ENCODE measurements at regions not wholly inside any gene's neighbourhood (a gene's known extent, or its start where the extent isn't known, plus 50 kb on each side); places are given as distances from the start of the nearest gene placed in this dataset.

GRCh38 chr16:6633456-6633855 lies 699.2 kb upstream of the RBFOX1 start:
- ATAC-seq: no peak
- TF ChIP-seq ZFP3 (CRISPR knock-in tag; IDR thresholded peaks at IDR 0.05) (no peak), ZC3H10 (CRISPR knock-in tag; IDR thresholded peaks at IDR 0.05) (no peak), OSR1 (CRISPR knock-in tag; IDR thresholded peaks at IDR 0.05) (no peak), GLIS3 (CRISPR knock-in tag; IDR thresholded peaks at IDR 0.05) (no peak), ZNF8 (CRISPR knock-in tag; IDR thresholded peaks at IDR 0.05) (no peak), TSHZ2 (CRISPR knock-in tag; IDR thresholded peaks at IDR 0.05) (no peak), TOX (CRISPR knock-in tag; IDR thresholded peaks at IDR 0.05; ENCODE audit: borderline replicate concordance) (no peak), CSDC2 (CRISPR knock-in tag; IDR thresholded peaks at IDR 0.05) (no peak), PATZ1 (CRISPR knock-in tag; IDR thresholded peaks at IDR 0.05; ENCODE audit: borderline replicate concordance) (no peak), SNAI2 (CRISPR knock-in tag; IDR thresholded peaks at IDR 0.05) (no peak), ARNTL (CRISPR knock-in tag; IDR thresholded peaks at IDR 0.05; ENCODE audit: borderline replicate concordance, low read depth) (no peak), CSRNP3 (CRISPR knock-in tag; IDR thresholded peaks at IDR 0.05) (no peak), POU6F1 (CRISPR knock-in tag; IDR thresholded peaks at IDR 0.05; ENCODE audit: borderline replicate concordance, low read depth) (no peak)

- ATAC-seq: no peak
- TF ChIP-seq RARB (CRISPR knock-in tag; IDR thresholded peaks at IDR 0.05) (no peak), CSDC2 (CRISPR knock-in tag; IDR thresholded peaks at IDR 0.05) (no peak), BACH2 (CRISPR knock-in tag; IDR thresholded peaks at IDR 0.05; ENCODE audit: borderline replicate concordance) (no peak), CREB5 (CRISPR knock-in tag; IDR thresholded peaks at IDR 0.05; ENCODE audit: low read depth) (no peak), SNAI2 (CRISPR knock-in tag; IDR thresholded peaks at IDR 0.05) (no peak), ZC3H10 (CRISPR knock-in tag; IDR thresholded peaks at IDR 0.05) (no peak), OSR1 (CRISPR knock-in tag; IDR thresholded peaks at IDR 0.05) (no peak), PPARA (CRISPR knock-in tag; IDR thresholded peaks at IDR 0.05; ENCODE audit: borderline replicate concordance) (no peak), ZFP30 (CRISPR knock-in tag; IDR thresholded peaks at IDR 0.05) (no peak), POU6F1 (CRISPR knock-in tag; IDR thresholded peaks at IDR 0.05; ENCODE audit: borderline replicate concordance, low read depth) (no peak), TOX (CRISPR knock-in tag; IDR thresholded peaks at IDR 0.05; ENCODE audit: borderline replicate concordance) (no peak), CSRNP3 (CRISPR knock-in tag; IDR thresholded peaks at IDR 0.05) (no peak), GLIS3 (CRISPR knock-in tag; IDR thresholded peaks at IDR 0.05) (no peak), ARNTL (CRISPR knock-in tag; IDR thresholded peaks at IDR 0.05; ENCODE audit: borderline replicate concordance, low read depth) (no peak), ZNF565 (CRISPR knock-in tag; conservative IDR thresholded peaks at IDR 0.05; ENCODE audit: low read depth) (no peak), ZFP3 (CRISPR knock-in tag; IDR thresholded peaks at IDR 0.05) (no peak)
Observed at GRCh38 chr16:6629110-6629509, 703.5 kb upstream of the RBFOX1 start.

Measured in SK-N-SH treated with all-trans-retinoic acid at 6 μM for 48 hours (cell line).